ENCODE measurements at regions not wholly inside any gene's neighbourhood (a gene's known extent, or its start where the extent isn't known, plus 50 kb on each side); places are given as distances from the start of the nearest gene placed in this dataset.

DNA sequence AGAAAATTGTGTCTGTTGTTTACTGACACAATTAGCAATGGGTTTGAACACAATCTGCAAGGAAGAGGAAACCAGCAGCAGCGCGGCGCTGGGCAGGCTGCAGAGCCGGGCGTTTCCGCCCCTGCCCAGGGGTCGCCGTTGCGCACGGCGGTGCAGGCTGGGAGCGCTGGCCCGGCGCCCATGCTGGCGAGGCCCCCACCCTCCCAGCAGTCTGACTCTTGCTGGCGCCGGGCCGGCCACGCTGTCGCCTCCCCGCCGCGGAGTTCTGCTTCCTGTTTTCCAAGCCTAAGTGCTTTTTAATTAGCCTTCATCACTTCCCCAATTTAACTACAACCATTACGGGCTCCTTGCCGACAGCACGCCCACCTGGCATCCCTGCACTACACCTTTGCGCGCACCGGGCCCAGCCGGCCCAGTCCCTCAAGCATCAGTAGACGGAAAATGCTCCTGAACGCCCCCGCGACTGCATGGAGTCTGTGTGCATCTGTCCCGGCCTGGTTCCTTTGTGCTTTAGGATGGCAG lies 212.1 kb downstream of the GXYLT1 start:
- Histone ChIP-seq H3K4me1 (ENCODE audit: insufficient read depth, low read length) (no peaks in the 10 kb centered on the region), H3K4me2 (ENCODE audit: low read length) (peak overlapping the region; percentile 85), H3K27ac (ENCODE audit: low read length) (no peak overlapping the region), H3K36me3 (ENCODE audit: low read depth, low read length) (no peaks in the 10 kb centered on the region), H2AFZ (ENCODE audit: low read length) (peak overlapping the region; percentile 87), H3K9me3 (ENCODE audit: low read length) (no peaks in the 10 kb centered on the region), H3F3A (ENCODE audit: low read length, unreplicated experiment) (no peaks in the 10 kb centered on the region), H3K79me2 (ENCODE audit: low read length) (no peaks in the 10 kb centered on the region), H4K20me1 (ENCODE audit: low read length) (no peaks in the 10 kb centered on the region), H3K27me3 (ENCODE audit: low read length) (peaks cover 12% of the 10 kb centered on the region; the same call in 1 of the 2 replicates), H3K4me3 (ENCODE audit: low read length) (peak overlapping the region; percentile 66), H3K9me2 (replicated peaks; ENCODE audit: low read length) (no peaks in the 10 kb centered on the region), H3K9ac (ENCODE audit: low read length) (no peak overlapping the region)
- TF ChIP-seq EZH2phosphoT487 (IDR thresholded peaks at IDR 0.05; ENCODE audit: borderline replicate concordance, low read length) (no peak), CTCF (conservative IDR thresholded peaks at IDR 0.05; ENCODE audit: low read depth, low read length) (no peak), EZH2 (IDR thresholded peaks at IDR 0.05; ENCODE audit: low read length, unreplicated experiment) (no peak)
- DNase-seq: peak; percentile 10
- no TSS peak for BruUV-seq (replicated peaks)
- CTCF ChIA-PET: no interaction called here
- ATAC-seq: peak; percentile 74
- intact Hi-C loops (cut with micrococcal nuclease): no loop called here
- POLR2A ChIA-PET (ENCODE audit: unreplicated experiment): no interaction called here

GRCh38 chr12:41930866-41931437 lies 213.7 kb downstream of the GXYLT1 start:
- no peaks in the 10 kb centered on the region for H3K4me1 ChIP-seq (ENCODE audit: insufficient read depth, low read length)
- peak overlapping the region; percentile 4; the same call in 1 of the 2 replicates for H2AFZ ChIP-seq (ENCODE audit: low read length)
- H3K27ac ChIP-seq (ENCODE audit: low read length): no peak overlapping the region
- H3K79me2 ChIP-seq (ENCODE audit: low read length): no peaks in the 10 kb centered on the region
- TF ChIP-seq EZH2 (IDR thresholded peaks at IDR 0.05; ENCODE audit: low read length, unreplicated experiment) (no peak), EZH2phosphoT487 (IDR thresholded peaks at IDR 0.05; ENCODE audit: borderline replicate concordance, low read length) (no peak), CTCF (conservative IDR thresholded peaks at IDR 0.05; ENCODE audit: low read depth, low read length) (no peak)
- peak overlapping the region; percentile 37 for H3K4me2 ChIP-seq (ENCODE audit: low read length)
- no peaks in the 10 kb centered on the region for H3K9me3 ChIP-seq (ENCODE audit: low read length)
- ATAC-seq: no peak
- CTCF ChIA-PET: no interaction called here
- no peak overlapping the region for H3K9ac ChIP-seq (ENCODE audit: low read length)
- peaks cover 9% of the 10 kb centered on the region; the same call in 1 of the 2 replicates for H3K27me3 ChIP-seq (ENCODE audit: low read length)
- H3K4me3 ChIP-seq (ENCODE audit: low read length): 0 out of 2 replicates have a peak overlapping the region, but pooled peaks have one; percentile 9
- no peaks in the 10 kb centered on the region for H3K9me2 ChIP-seq (replicated peaks; ENCODE audit: low read length)
- no peaks in the 10 kb centered on the region for H3K36me3 ChIP-seq (ENCODE audit: low read depth, low read length)
- BruUV-seq (replicated peaks): no TSS peak
- DNase-seq: no peak
- POLR2A ChIA-PET (ENCODE audit: unreplicated experiment): no interaction called here
- no peaks in the 10 kb centered on the region for H3F3A ChIP-seq (ENCODE audit: low read length, unreplicated experiment)
- intact Hi-C loops (cut with micrococcal nuclease): no loop called here
- H4K20me1 ChIP-seq (ENCODE audit: low read length): no peaks in the 10 kb centered on the region

DNA sequence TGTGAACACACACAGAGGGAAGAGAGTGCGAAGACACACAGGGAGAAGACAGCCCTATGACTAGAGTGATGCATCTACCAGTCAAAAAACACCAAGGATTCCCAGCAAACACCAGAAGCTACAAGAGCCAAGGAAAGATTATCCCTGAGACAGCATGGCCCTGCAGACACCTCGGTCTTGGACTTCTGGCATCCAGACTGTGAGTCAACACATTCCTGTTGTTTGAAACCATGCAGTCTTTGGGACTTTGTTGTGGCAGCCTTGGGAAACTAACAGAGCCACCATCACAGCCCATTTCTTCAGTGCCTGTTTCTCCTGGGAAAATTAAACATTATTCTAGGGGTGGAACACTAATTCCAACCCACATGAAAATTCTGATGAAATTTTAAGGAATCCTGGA lies 220.6 kb downstream of the GXYLT1 start:
- Histone ChIP-seq H4K20me1 (ENCODE audit: low read length) (no peaks in the 10 kb centered on the region), H3K27me3 (ENCODE audit: low read length) (peaks cover 60% of the 10 kb centered on the region), H3K9me2 (replicated peaks; ENCODE audit: low read length) (no peaks in the 10 kb centered on the region), H2AFZ (ENCODE audit: low read length) (no peak overlapping the region), H3F3A (ENCODE audit: low read length, unreplicated experiment) (no peaks in the 10 kb centered on the region), H3K4me1 (ENCODE audit: insufficient read depth, low read length) (no peaks in the 10 kb centered on the region), H3K4me2 (ENCODE audit: low read length) (no peak overlapping the region), H3K4me3 (ENCODE audit: low read length) (no peak overlapping the region), H3K9ac (ENCODE audit: low read length) (no peak overlapping the region), H3K9me3 (ENCODE audit: low read length) (no peaks in the 10 kb centered on the region), H3K36me3 (ENCODE audit: low read depth, low read length) (no peaks in the 10 kb centered on the region), H3K27ac (ENCODE audit: low read length) (no peak overlapping the region), H3K79me2 (ENCODE audit: low read length) (no peaks in the 10 kb centered on the region)
- ATAC-seq (no peak), DNase-seq (no peak)
- BruUV-seq (replicated peaks): no TSS peak
- TF ChIP-seq CTCF (conservative IDR thresholded peaks at IDR 0.05; ENCODE audit: low read depth, low read length) (no peak), EZH2 (IDR thresholded peaks at IDR 0.05; ENCODE audit: low read length, unreplicated experiment) (no peak), EZH2phosphoT487 (IDR thresholded peaks at IDR 0.05; ENCODE audit: borderline replicate concordance, low read length) (no peak)
- ChIA-PET CTCF (no interaction called here), POLR2A (ENCODE audit: unreplicated experiment) (no interaction called here)
- intact Hi-C loops (cut with micrococcal nuclease): loop anchor here (10.0 kb wide), 1 partner anchor 659 kb away; no protein-coding TSS in a partner anchor

Measured in PC-3 (cell line).